ENCODE measurements at regions not wholly inside any gene's neighbourhood (a gene's known extent, or its start where the extent isn't known, plus 50 kb on each side); places are given as distances from the start of the nearest gene placed in this dataset.
A peak's percentile ranks its signal among the peaks of the same experiment; 100 is the strongest.

DNA sequence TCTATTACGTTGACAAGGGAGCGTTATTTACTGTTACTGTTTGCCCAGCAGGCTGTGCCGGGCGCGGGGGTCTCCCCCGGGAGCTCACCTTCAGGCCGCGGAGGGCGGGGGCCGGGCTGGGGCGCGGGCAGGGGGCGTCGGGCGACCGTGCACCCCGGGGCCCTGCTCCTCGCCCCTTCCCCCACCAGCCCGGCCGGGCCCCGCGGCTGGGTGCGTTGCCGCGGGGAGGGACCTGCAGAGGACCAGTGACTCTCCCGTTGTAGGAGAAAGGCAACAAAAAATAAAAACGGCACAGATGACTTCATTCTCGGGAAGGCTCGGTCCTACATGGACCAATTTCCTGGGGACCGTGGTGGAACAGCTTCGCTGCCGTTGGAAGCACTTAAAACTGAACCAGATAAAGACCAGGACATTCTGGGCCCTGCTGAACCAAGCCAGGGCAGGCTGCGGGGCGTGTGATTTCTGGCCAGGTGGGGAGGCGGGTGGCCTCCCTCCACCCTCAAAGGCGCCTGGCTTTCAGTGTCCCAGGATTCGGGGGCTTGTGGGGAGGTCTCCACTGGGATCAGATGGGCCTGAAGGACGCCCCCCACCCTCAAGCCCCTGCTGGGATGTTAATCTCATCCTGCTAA is 57.4 kb downstream of the IGLL1 start:
- no peak for DNase-seq (ENCODE audit: low read depth)

DNA sequence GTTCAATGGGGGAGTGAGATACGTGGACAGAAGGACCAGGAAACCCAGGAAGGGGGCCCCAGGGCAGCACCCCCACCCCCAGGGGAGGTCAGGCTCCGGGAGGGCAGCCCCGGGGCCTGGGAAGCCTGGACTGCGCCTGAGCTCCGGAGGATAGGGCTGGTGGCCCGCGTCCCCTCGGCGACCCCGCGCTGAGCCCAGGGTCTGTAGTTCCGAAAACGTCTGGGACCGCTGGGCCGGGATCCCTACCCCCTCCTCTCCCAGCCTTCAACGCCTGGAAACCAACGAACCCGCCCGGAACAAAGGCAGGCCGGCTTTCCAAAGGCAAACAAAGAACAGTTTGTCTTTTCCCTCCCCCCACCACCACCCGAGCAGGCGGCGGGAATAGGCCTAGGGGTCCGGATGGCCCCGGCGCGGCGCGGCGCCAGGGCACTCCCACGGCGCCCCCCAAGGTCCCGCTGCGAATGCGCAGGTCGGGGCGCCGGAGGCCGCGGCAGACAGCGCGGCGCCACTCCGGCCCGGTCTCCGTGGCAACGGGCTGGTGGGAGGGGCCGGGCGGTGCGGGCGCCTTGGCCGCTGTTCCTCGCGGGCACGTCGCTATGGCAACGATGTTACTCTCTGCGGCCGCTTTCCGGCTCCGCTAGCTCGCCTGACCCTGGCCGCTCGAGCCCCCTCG is 58.5 kb downstream of the IGLL1 start:
- DNase-seq (ENCODE audit: low read depth) = peak; percentile 85

DNA sequence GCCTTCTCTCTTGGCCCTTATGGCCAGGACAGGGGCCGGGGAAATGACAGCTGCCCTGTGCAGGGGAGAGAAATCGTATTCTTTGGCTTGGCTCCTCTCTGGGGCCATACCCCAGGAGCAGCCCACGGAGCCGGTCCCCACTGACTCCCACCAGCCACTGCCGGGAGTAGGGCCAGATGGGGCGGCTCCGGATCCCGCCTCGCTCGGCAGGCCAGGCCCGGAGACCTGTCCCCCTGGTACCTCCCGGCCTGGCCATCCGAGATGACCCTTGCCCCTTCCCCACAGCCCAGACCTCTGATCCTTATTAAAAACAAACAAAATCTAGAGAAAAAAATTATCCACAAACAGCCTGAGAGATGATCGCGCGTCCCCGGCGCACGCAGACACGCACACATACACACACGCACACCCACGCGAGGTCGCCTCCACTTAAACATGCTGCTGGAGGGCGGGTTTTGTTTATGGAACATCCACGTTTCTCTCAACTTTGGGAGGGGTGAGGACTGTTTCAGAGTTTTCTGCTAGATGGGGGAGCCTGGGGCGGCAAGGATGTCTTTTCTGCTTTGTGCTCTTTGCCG is 59.1 kb downstream of the IGLL1 start:
- DNase-seq (ENCODE audit: low read depth) = no peak

DNA sequence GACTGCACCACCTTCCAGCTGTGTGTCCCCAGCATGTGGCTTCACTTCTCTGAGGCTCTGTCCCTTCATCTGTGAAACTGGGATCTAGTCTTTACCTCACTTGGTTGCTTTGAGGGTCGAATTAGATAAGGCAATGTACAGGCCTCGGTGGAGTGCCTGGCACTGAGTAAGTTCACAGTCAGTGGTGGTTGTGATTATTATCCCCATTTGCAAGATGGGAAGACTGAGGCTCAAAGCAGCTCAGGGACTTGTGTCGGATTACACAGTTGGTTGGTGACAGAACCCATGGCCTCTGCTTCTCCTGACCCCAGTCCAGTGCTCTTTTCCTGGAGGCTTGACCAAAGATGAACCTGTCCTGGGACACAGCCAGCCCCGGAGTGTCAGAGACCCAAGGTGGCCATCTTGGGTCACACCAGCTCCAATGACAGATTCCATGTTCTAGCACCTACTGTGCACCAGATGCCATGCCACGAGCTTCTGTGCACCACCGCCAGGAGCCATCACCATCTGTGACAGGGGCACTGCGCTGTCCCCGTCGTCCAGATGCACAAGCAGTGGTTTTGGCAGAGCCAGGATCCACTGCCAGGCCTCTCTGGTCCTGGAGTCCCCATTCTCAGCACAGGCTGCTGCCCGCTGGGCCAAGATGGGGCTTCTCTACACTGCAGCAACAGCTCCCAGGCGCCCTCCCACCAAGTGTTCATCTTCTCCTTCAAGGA is 60.5 kb downstream of the IGLL1 start:
- no peak for DNase-seq (ENCODE audit: low read depth)

DNA sequence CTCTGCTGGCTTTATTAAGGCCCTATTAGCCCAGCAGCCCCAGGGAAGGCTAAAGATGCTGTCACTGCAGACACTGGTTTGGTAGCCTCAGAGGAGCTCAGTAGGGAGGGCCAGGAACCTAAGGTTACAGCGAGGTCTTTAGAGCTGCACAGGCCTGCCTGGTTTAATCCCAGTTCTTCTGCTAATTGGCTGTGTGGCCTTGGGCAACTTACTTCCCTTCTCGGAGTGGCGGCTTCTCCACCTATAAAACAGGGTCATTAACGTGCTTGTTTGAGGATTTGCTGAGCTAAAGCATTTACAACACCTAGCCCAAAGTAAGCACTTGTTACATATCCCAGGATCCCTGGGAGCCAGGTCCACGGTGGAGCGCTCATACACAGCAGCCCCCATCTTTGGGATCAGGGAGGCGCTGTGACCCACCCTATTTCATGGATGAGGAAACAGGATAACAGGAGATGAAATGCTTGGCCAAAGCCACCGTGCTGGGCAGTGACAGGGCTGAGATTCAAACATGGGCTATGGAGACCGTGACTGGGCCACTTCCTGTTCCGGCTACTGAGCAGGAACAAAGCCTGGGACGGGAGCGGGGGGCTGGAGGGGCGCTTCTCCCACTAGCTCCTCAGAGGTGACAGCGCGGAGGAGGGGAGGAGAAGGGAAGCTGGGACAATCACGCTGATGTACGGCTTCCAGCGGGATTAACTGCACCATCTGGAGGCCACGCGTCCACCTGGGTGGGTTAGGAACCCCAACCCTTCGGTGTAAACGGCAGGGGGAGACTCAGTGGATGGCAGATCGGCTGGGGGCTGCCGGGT is 61.5 kb downstream of the IGLL1 start:
- DNase-seq (ENCODE audit: low read depth) = no peak

- DNase-seq (ENCODE audit: low read depth) = no peak
Observed at GRCh38 chr22:23517804-23518375, 62.2 kb downstream of the IGLL1 start.

DNA sequence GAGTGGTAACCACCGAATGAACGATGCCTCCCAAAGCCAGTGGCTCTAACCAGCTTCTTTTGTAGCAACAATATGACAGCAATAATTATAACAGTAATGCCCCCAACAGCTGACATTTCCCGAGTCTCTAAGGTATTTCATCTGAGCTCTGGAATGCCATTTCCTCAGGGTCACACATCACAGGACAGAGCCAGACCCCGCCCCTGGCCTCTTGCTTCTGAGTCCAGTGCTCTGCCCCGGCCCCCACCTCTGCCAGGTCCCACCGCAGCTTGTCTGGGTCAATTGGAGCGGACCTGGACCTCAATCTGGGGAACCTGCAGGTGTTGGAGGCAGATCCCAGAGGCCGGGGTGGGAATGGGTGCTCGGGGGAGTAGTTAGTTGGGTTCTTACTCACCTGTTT is 63.8 kb downstream of the IGLL1 start:
- DNase-seq (ENCODE audit: low read depth) = no peak

DNA sequence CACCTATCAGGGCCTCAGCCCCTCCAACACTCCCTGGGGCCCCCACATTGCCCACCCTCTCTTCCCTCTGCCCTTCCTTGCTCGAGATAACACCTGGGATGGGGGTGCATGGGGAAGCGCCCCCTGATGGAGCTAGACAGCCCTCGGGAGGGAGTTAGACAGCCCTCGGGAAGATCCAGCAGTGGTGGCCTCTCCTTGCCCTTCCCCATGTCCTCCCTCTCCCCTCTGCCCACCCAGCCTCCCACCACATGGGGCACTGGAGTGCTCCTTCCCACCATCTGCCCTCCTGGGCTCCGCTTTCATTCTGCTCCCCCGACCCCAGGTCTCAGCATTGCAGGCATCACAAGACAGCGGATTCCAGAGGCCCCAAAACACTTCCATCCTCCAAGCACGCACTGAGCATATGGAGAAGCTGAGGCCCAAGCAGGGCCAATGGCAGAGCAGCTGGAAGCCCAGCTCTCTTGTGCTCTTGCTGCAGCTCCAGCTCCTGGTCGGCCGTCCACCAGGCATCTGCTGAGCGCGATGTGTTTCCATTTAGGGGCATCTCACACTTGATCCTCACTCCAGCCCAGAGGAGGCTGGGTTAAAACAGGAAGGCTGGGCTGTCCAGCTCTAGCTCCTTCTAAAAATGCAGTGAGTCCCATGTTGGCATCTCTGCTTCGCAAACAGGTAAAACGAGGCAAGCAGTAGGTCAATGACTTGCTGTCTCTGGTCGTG is 65.6 kb downstream of the IGLL1 start:
- DNase-seq (ENCODE audit: low read depth) = no peak

DNA sequence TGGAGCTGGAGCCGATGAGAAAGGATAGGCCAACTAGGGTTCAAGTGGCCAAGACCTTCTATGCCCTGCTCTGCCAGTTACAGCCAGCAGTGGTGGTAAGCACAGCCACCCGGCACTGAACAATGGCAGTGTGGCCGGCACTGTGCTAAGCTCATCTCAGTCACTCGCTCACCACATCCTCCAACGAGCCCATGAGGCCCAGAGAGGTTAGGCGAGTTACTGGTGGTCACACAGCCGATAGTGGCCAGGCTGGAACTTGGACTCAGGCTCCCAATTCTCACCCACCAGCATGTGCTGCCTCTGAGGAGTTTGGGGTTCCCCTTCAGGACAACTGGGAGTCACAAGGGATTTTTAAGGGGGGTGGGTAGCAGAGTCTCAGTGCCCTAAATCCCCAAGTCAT is 66.4 kb downstream of the IGLL1 start:
- no peak for DNase-seq (ENCODE audit: low read depth)

DNA sequence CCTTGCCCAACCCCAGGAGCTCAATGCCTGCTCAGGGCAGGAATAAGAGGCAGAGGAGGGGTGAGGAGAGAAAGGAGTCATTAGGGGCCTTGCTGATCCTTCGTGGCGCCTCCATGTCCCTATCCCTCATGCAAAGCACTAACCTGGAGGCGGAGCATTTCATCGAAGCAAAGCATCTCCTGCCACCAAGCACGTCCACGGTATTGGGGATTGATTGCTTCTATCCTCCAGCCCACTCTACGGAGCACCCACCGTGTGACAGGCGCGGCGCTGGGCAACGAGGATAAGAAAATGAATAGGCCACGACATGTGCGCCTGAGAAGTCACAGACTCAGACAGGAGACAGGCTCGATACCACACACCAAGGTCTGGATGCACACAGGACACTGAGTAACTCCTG is 67.0 kb downstream of the IGLL1 start:
- DNase-seq (ENCODE audit: low read depth) = no peak

DNA sequence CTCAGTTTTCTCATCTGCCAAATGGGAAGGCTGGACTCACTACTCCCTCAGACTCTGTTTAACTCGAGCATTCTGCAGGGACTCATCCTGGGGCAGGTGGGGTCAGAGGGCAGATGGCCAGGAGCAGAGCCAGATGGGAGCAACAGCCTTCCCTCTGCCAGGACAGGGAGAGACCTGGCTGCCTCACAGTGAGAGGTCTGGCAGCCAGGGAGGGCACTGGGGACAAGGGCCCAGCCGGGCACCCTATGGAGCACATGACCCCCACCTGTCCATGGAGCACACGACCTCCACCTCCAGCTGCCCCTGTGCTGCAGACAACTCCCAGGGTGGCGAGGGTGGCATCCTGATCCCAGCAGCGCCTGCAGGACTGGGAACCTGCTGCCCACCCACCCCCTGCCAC is 67.4 kb downstream of the IGLL1 start:
- no peak for DNase-seq (ENCODE audit: low read depth)

DNA sequence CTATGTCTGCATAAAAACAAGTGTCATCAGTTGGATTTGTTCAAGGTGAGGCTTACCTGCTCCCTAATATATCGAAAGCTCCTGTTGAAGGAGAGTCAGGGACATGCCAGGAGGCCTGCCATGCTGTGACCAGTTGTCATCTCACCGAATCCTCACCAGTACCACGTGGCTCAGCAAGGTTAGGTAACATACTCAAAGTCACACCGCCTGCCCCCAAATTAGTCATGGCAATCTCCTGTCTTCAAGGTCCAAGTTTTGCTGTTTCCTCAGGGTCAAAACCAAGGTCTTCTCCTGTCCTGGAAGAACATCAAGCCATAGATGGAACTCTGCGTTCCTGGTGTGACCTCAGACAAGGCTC is 67.8 kb downstream of the IGLL1 start:
- DNase-seq (ENCODE audit: low read depth) = no peak

- DNase-seq (ENCODE audit: low read depth) = no peak
Observed at GRCh38 chr22:23511627-23512347, 68.3 kb downstream of the IGLL1 start.

DNA sequence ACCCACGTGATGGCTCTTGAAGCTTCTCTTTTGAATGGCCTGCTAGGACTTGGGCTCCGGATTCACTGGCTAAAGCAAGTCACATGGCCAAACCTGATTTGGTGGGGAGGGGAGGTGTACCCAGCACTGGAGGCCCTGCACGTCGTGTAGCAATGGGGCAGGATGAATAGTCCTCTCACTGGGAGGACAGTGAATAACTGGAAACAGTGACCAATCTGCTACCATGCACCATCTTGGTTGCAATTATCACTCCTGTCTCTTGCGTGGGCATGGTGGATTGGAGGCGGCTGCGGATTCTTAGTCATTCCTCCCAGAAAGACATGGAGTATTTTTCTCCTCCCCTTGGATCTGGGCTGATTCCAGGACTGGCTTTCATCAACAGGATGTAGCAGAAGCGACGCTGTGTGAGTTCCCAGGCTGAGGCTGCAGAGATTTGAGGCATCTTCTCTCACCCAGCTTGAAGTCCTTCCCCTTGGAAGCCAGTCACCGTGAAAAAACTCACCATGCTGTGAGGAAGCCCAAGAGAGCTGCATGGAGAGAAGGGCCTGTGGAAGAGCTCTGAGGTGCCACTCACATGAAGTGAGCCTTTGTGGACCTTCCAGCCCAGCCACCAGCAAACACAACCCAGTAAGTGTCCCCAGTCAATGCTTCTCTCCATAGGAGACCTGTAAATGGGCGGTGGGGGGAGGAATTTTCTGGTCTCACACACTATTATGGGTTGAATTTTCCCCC is 70.4 kb downstream of the IGLL1 start:
- DNase-seq (ENCODE audit: low read depth) = no peak

- no peak for DNase-seq (ENCODE audit: low read depth)
Observed at GRCh38 chr22:23504516-23504915, 75.6 kb downstream of the IGLL1 start.

DNA sequence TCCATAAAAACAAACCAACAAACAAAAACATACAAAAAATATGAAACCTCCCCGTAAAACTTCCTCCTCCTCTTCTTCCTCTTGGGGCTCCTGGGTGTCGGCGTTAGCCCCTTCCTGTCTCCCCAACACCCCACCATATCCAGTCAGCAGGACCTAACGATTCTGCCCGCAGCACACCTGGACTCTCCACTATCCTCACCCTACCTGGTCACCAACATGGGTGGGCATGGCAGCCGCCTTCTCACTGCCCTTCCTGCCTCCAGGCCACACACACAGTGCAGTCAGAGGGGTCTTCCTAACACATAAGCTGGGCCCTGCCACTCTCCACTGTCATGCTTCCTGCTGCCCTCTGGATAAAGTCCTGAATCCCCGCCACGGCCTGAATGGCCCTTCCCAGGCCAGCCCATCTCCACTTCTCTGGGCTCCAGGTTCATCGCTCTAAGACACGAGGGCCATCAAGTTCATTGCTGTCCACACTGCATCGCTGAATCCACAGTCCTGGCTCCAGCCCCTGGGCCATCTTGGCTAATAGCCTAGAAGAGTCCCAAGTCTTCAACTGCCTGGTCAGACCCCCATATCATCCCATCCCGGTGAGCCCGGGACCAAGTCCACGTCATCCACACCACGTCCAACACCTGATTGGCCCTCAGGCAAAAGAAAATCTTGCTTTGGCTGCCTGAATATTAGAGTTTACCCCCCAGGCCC is 76.2 kb downstream of the IGLL1 start:
- DNase-seq (ENCODE audit: low read depth) = no peak

DNA sequence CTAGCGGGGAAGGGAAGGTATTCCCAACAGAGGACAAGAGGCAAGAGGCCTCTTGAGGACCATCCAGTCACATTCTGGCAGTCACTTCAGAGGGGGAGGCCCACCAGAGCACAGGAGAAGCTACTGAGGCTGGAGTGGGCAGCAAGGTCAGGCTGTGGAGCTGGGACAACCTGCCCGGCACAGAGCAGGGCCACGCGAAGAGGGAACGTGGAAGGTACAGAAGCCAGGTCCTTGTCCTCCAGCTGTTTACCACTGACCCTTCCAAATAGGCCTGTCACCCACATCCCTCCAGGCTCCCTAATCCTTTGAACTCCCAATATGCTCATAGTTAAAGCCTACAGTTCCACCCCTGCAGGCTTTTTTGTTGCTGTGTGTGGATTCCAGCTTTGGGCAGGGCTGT is 76.9 kb downstream of the IGLL1 start:
- DNase-seq (ENCODE audit: low read depth) = no peak

DNA sequence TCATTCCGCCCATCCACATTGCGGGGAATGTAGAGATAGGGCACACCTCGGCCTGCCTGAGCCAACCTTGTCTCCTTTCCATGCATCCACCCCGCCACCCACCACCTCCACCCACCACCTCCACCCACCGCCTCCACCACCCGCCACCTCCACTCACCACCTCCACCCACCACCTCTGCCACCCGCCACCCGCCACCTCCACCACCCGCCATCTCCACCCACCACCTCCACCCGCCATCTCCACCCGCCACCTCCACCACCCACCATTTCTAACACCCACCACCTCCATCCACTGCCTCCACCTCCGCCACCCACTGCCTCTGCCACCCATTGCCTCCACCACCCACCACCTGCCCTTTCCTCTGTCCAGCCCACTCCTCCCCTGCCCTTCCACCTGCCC is 78.4 kb downstream of the IGLL1 start:
- no peak for DNase-seq (ENCODE audit: low read depth)

DNA sequence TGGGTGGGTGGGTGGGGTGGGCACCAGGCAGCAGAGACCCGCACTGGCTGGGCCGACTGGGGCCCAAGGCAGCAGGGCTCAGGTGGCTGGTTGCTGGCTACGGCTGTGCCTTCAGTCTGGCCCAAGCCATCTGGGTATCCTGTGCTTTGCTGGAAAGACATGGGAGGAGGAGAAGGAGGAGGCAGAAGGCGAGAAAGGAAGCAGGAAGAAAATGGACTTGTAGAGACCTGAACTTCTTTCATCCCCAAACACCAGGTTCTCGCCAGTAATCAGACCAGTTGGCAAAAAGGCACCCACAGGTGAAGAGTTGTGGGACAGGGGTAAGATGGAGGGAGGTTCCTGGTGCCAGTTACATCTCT is 78.8 kb downstream of the IGLL1 start:
- DNase-seq (ENCODE audit: low read depth) = no peak
